Neural cell (in vitro differentiated cells): ENCODE measurements at regions not wholly inside any gene's neighbourhood (a gene's known extent, or its start where the extent isn't known, plus 50 kb on each side); places are given as distances from the start of the nearest gene placed in this dataset.

Source experiments
- H2AFZ ChIP-seq: fragments of 200-600, 300-800 bp; sonication (generic), shearing (Covaris generic); 2 replicates; pipeline ENCODE4 v1.6.0; 2014; ENCODE audit warnings: low read depth, mild to moderate bottlenecking, antibody characterized with exemption, low read length, moderate library complexity
- H3F3A ChIP-seq: fragments of 200-600 bp; shearing (Covaris generic); 2 replicates; pipeline ENCODE4 v1.6.1; 2016; ENCODE audit warnings: mild to moderate bottlenecking, moderate library complexity, mixed read lengths, antibody characterized with exemption, low read length; ENCODE audit not compliant: insufficient read depth, poor library complexity, severe bottlenecking
- H3K27ac ChIP-seq: fragments of 200-600, 300-800 bp; sonication (generic), shearing (Covaris generic); 2 replicates; pipeline ENCODE4 v1.5.1; 2014; ENCODE audit warnings: mild to moderate bottlenecking, low read length, moderate library complexity
- H3K27me3 ChIP-seq: fragments of 300-800, 200-600 bp; sonication (generic), shearing (Covaris generic); 2 replicates; pipeline ENCODE4 v1.6.0; 2014; ENCODE audit warnings: mild to moderate bottlenecking, low read depth, low read length, moderate library complexity; ENCODE audit not compliant: insufficient read depth
- H3K36me3 ChIP-seq: fragments of 300-800, 200-600 bp; sonication (generic), shearing (Covaris generic); 2 replicates; pipeline ENCODE4 v1.5.1; 2014; ENCODE audit warnings: mild to moderate bottlenecking, antibody characterized with exemption, low read length, moderate library complexity; ENCODE audit not compliant: insufficient read depth
- H3K4me2 ChIP-seq: fragments of 300-800, 200-600 bp; sonication (generic), shearing (Covaris generic); 2 replicates; pipeline ENCODE4 v1.6.0; 2014; ENCODE audit warnings: mild to moderate bottlenecking, low read length
- H3K4me3 ChIP-seq: fragments of 300-800, 200-600 bp; sonication (generic), shearing (Covaris generic); 2 replicates; pipeline ENCODE4 v1.5.1; 2014; ENCODE audit warnings: mild to moderate bottlenecking, low read length, moderate library complexity
- H3K79me2 ChIP-seq: fragments of 200-600 bp; shearing (Covaris generic); replicated peaks from 2 replicates; pipeline ENCODE4 v1.6.0; 2014; ENCODE audit warnings: mild to moderate bottlenecking, low read length, moderate library complexity; ENCODE audit not compliant: insufficient read depth
- H3K9ac ChIP-seq: fragments of 300-800, 200-600 bp; sonication (generic), shearing (Covaris generic); 2 replicates; pipeline ENCODE4 v1.6.1; 2016; ENCODE audit warnings: mild to moderate bottlenecking, low read length, mixed read lengths
- H3K9me2 ChIP-seq: fragments of 200-600 bp; shearing (Covaris generic); 2 replicates; pipeline ENCODE4 v1.6.1; 2016; ENCODE audit warnings: mild to moderate bottlenecking, low read length, mixed read lengths; ENCODE audit not compliant: insufficient read depth
- H3K9me3 ChIP-seq: fragments of 200-600, 300-800 bp; sonication (generic), shearing (Covaris generic); 2 replicates; pipeline ENCODE4 v1.6.1; 2016; ENCODE audit warnings: mild to moderate bottlenecking, mixed run types, low read length, moderate library complexity, mixed read lengths
- H4K20me1 ChIP-seq: fragments of 200-600 bp; shearing (Covaris generic); 2 replicates; pipeline ENCODE4 v1.6.1; 2016; ENCODE audit warnings: mild to moderate bottlenecking, mixed run types; ENCODE audit not compliant: insufficient read depth
- CTCF ChIP-seq: fragments of 450-650 bp; IDR thresholded peaks from 2 replicates; pipeline ENCODE4 v1.5.1; 2014; ENCODE audit warnings: antibody characterized with exemption, mild to moderate bottlenecking, moderate library complexity; ENCODE audit not compliant: poor library complexity, severe bottlenecking
- EP300 ChIP-seq: fragments of 450-650 bp; conservative IDR thresholded peaks from 2 replicates; pipeline ENCODE4 v1.6.1; 2014; ENCODE audit warnings: antibody characterized with exemption, mild to moderate bottlenecking, moderate library complexity; ENCODE audit not compliant: poor library complexity, severe bottlenecking
- EZH2 ChIP-seq: fragments of 200-600, 300-800 bp; shearing (Covaris generic), sonication (generic); IDR thresholded peaks from 2 replicates; pipeline ENCODE4 v1.6.1; 2014; ENCODE audit warnings: antibody characterized with exemption, low read length, borderline replicate concordance, mild to moderate bottlenecking; ENCODE audit not compliant: insufficient read depth, poor library complexity, severe bottlenecking
- MXI1 ChIP-seq: fragments of 450-650 bp; conservative IDR thresholded peaks from 2 replicates; pipeline ENCODE4 v1.6.1; 2014; ENCODE audit warnings: antibody characterized with exemption, mild to moderate bottlenecking; ENCODE audit not compliant: poor library complexity, severe bottlenecking
- POLR2AphosphoS5 ChIP-seq: IDR thresholded peaks from 2 replicates; pipeline ENCODE4 v1.6.1; 2012
- RAD21 ChIP-seq: fragments of 450-650 bp; conservative IDR thresholded peaks from 2 replicates; pipeline ENCODE4 v1.6.1; 2014; ENCODE audit warnings: antibody characterized with exemption, mild to moderate bottlenecking, moderate library complexity
- REST ChIP-seq: IDR thresholded peaks from 2 replicates; pipeline ENCODE4 v1.6.1; 2012; ENCODE audit warnings: borderline replicate concordance
- SMC3 ChIP-seq: fragments of 450-650 bp; conservative IDR thresholded peaks from 2 replicates; pipeline ENCODE4 v1.6.1; 2014; ENCODE audit warnings: antibody characterized with exemption, mild to moderate bottlenecking, moderate library complexity; ENCODE audit not compliant: poor library complexity
- TAF1 ChIP-seq: IDR thresholded peaks from 2 replicates; pipeline ENCODE4 v1.6.1; 2012; ENCODE audit warnings: low read depth

DNA sequence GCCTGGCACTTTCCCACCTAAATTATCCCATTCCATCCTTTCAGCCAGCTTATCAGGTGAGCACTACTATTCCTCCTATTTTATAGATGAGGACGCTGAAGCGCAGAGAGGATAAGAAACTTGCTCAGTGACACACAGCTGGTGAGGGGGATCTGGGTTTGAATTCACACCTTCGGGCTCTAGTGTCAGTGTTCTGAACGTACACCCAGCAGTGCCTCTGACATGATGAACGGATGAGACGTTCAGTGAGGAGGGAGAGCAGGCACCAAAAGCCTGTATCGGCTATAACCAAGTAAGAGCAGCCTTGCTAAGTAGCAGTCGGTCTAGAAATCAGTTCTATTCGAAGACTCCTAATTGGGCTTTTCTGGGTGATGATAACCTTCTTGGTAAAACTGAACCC, 167.0 kb downstream of the ASB1 start:
- H3K4me3 ChIP-seq: no peak overlapping the region
- H3K4me2 ChIP-seq: no peak overlapping the region
- no peaks in the 10 kb centered on the region for H3K9me3 ChIP-seq
- no peaks in the 10 kb centered on the region for H3K9me2 ChIP-seq
- H3K27ac ChIP-seq: no peak overlapping the region
- no peaks in the 10 kb centered on the region for H3K36me3 ChIP-seq
- no peak for TF ChIP-seq RAD21
- TF ChIP-seq POLR2AphosphoS5: no peak
- TF ChIP-seq EZH2: no peak
- no peak for TF ChIP-seq SMC3
- no peak for TF ChIP-seq REST
- no peak for TF ChIP-seq EP300
- no peak for TF ChIP-seq CTCF
- no peak for TF ChIP-seq MXI1
- TF ChIP-seq TAF1: no peak
- no peaks in the 10 kb centered on the region for H3K79me2 ChIP-seq
- H3K9ac ChIP-seq: no peak overlapping the region
- no peaks in the 10 kb centered on the region for H4K20me1 ChIP-seq
- no peaks in the 10 kb centered on the region for H3K27me3 ChIP-seq
- no peaks in the 10 kb centered on the region for H3F3A ChIP-seq
- no peak overlapping the region for H2AFZ ChIP-seq

- H3K4me2 ChIP-seq: no peak overlapping the region
- no peak overlapping the region for H3K9ac ChIP-seq
- H4K20me1 ChIP-seq: no peaks in the 10 kb centered on the region
- TF ChIP-seq RAD21 (no peak), EZH2 (no peak), EP300 (no peak), TAF1 (no peak), CTCF (no peak), POLR2AphosphoS5 (no peak), MXI1 (no peak), REST (no peak), SMC3 (no peak)
- no peaks in the 10 kb centered on the region for H3K36me3 ChIP-seq
- no peak overlapping the region for H3K4me3 ChIP-seq
- H3K79me2 ChIP-seq: no peaks in the 10 kb centered on the region
- H2AFZ ChIP-seq: no peak overlapping the region
- H3K9me2 ChIP-seq: no peaks in the 10 kb centered on the region
- no peaks in the 10 kb centered on the region for H3K27me3 ChIP-seq
- H3K27ac ChIP-seq: no peak overlapping the region
- no peaks in the 10 kb centered on the region for H3F3A ChIP-seq
- no peaks in the 10 kb centered on the region for H3K9me3 ChIP-seq
These were observed 168.3 kb downstream of the ASB1 start for GRCh38 chr2:238594796-238595749.
